ENCODE measurements at regions not wholly inside any gene's neighbourhood (a gene's known extent, or its start where the extent isn't known, plus 50 kb on each side); places are given as distances from the start of the nearest gene placed in this dataset.

- TF ChIP-seq, protein P1, sequence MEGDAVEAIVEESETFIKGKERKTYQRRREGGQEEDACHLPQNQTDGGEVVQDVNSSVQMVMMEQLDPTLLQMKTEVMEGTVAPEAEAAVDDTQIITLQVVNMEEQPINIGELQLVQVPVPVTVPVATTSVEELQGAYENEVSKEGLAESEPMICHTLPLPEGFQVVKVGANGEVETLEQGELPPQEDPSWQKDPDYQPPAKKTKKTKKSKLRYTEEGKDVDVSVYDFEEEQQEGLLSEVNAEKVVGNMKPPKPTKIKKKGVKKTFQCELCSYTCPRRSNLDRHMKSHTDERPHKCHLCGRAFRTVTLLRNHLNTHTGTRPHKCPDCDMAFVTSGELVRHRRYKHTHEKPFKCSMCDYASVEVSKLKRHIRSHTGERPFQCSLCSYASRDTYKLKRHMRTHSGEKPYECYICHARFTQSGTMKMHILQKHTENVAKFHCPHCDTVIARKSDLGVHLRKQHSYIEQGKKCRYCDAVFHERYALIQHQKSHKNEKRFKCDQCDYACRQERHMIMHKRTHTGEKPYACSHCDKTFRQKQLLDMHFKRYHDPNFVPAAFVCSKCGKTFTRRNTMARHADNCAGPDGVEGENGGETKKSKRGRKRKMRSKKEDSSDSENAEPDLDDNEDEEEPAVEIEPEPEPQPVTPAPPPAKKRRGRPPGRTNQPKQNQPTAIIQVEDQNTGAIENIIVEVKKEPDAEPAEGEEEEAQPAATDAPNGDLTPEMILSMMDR (conservative IDR thresholded peaks at IDR 0.05) = no peak
- TF ChIP-seq EZH2 (IDR thresholded peaks at IDR 0.05; ENCODE audit: low read depth) = no peak
Observed at GRCh38 chr15:62843311-62843710, 199.2 kb upstream of the TPM1 start.
